NCI-H524 treated with DMSO at 0.1 percent for 48 hours (cell line): ENCODE measurements at regions not wholly inside any gene's neighbourhood (a gene's known extent, or its start where the extent isn't known, plus 50 kb on each side); places are given as distances from the start of the nearest gene placed in this dataset.

ENCODE experiments used
- DNase-seq: peaks from one replicate; lab custom pipeline; 2025; lab: John Stamatoyannopoulos, UW

DNA sequence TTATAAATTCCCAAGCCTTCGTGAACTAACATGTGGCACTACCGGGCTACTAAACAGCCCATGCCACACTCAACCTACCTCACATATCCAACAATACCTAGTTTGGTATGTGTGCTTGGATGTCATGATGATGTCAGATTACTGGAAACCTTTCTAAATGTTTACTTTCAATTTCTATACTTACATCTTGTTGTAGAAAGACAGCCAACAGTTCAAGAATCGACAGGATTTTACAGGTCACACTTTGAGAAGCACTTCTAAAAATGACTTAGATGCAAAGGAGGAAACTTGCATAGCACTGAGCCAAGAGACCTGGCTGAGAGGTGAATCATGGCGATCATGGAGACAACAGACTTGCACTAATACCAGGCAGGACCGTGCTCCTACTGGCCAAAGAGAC, 209.9 kb downstream of the COL4A1 start:
- no peak for DNase-seq

DNA sequence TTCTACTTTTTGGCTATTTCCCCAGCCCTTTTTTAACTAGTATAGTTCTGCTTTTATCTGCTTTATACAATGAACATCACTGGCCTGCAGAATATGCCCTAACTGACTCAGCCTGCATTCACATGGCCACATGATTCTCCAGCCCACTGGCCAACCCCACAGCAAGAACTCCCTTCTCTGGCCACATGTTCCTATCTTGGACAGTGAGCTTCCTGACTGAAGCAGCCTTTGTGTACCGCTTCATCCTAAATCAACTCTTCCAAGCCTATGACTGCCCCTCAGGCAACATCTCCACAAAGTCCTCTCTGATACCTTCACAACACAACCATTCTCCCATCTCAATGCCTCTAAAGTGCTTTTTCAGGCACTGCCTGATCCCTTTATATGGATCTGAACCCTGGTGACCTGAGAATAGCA, 214.1 kb downstream of the COL4A1 start:
- no peak for DNase-seq

- DNase-seq, result no peak
These were observed 217.1 kb downstream of the COL4A1 start for GRCh38 chr13:110089815-110090214.

GRCh38 chr13:110089100-110089499, 217.9 kb downstream of the COL4A1 start:
- no peak for DNase-seq

GRCh38 chr13:110073982-110074381, 233.0 kb downstream of the COL4A1 start:
- no peak for DNase-seq

DNA sequence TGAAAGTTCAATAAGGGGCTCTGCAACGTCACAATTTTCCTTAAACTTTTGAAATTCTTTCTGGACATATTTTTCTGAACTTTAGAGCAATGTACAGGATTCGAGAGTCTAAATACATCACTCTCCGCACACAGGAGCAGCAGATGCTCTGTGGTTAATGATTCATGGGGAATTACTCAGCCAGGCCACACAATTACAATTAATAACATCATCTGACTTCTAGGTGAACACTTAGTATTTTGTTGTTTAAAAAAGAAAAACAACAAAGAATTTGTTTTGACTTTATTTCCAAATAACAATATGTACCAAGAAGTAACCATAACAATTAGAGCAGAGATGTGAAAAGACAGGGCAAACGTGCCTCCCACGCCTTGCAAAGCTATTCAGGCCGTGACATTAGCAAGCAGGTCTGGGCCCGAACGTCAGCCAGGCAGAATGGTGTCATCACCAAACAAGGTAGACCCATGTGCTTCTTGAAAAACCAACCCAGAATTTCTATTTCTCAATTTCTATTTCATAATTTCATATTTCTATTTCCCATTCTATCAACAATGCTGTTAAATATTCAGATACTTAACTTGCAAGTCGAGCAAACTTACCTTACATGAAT, 236.3 kb downstream of the COL4A1 start:
- no peak for DNase-seq

- no peak for DNase-seq
These were observed 236.9 kb downstream of the COL4A1 start for GRCh38 chr13:110070046-110070445.

DNA sequence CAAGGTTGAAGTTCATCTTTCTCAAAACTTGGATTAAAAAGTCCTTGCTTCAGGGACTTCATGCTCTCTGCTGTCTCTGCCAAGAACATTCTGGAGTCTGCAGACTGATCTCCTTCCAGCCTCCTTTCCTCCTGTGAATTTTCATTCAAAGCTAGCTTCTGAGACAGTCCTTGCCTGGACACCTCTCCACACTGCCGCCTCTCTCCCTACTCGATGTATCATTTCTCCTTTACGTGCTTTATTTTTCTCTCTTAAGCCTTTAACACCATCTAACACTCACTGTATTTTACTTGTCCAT, 238.8 kb downstream of the COL4A1 start:
- DNase-seq, result no peak

GRCh38 chr13:110067355-110068175, 239.4 kb downstream of the COL4A1 start:
- no peak for DNase-seq

DNA sequence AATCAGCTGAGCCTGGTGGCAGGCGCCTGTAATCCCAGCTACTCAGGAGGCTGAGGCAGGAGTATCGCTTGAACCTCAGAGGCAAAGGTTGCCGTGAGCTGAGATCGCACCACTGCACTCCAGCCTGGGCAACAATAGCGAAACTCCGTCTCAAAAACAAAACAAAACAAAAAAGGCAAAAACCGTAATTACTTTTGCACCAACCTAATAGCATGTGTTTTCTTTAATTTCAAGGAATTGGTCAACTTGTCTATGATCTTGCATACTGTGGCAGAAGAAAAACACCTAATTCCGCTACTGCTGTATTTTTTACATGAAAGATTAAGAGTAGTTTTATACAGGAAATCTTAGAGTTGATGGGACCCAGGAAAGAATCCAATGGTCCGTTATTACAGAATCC, 241.2 kb downstream of the COL4A1 start:
- DNase-seq, result no peak

- no peak for DNase-seq
These were observed 243.2 kb downstream of the COL4A1 start for GRCh38 chr13:110063490-110064421.

- no peak for DNase-seq
These were observed 244.0 kb downstream of the COL4A1 start for GRCh38 chr13:110062777-110063442.

DNA sequence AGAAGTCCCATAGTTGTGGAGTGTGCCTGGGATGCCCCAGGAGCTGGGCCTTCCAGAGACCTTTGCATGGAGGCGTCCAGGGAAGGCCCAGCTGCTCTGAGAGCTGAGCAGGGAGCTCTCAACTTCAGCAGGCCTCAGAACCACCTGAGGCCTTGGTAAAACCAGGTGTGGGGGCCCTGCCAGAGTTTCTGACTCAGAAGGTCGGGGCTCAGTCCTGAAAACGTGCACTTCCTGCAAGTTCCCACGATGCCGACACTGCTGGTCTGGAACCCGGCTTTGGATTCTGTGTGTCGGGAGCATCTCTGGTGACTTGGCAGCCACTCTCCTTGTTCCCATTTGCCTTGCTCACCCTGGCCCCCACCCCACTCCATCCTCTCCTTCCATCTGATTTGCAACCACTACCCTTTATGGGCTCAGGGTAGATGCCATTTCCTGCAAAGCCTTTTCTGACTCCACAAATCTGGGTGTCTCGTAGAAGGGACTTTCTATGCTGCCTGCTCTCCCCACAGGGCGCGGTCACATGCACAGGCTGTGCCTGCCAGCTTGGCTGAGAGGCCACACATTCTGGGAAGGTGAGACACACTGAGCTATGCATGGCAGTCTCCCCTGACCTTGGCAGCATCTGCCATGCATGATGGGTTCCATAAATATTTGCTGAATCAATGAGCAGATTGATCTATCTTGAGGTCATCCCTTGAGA, 244.7 kb downstream of the COL4A1 start:
- DNase-seq, result no peak

DNA sequence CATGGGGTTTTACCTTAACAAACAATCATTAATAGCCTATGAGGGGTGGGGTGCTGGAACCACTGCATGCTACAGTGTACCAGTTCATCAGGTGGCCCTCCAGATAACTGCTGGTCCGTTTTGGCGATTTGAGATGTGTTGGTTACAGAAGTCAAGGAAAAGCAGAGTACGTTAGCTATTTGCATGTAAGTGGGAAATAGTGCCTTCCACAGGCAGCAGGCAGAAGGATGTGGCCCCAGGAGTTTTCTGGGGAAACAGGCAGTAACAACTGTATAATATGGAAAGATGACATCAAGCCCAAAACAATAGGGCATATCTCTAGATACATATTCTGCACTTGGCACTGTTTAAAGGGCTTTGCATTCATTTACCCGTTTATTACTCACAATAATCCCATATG, 245.7 kb downstream of the COL4A1 start:
- no peak for DNase-seq

DNA sequence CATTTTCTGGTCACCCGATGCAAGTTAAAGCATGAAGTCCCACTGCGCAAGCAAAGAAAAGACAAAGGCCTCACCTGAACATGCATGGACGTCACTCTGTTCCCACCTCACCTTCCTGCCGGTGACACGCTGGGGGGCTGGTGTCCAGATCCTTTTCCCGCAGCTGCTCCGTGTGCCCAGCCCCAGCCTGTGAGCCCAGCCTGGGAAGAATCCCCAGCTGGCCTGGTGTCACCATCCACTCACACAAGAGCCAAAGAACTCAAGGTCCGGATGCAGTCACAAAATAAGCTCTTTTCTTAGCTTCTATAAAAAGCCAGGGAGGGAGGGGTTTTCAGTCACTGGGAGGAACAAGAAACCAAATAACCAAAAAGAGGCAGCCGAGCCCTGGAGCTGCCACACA, 249.9 kb downstream of the COL4A1 start:
- no peak for DNase-seq

DNA sequence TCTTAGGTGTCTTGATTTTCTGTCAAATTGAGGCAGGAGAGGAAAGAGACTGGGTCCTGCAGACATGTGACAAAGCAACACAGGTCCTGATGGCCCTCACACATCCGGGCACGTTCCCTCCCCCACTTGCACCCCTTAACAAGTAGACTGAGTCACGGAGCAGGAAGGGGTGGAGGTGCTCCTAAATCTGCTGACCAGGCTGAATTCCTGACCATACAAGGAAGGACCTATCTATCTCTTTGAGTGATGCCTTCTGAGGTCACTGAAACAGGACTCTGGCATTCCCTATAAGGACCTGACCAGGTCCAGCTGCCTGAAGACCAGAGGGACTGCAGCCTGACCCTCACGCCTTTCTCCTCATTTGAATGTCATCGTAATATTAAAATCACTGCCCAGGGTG, 250.3 kb downstream of the COL4A1 start:
- DNase-seq, result no peak

GRCh38 chr13:110055089-110055488, 251.9 kb downstream of the COL4A1 start:
- DNase-seq, result no peak

- DNase-seq, result no peak
These were observed 252.9 kb downstream of the COL4A1 start for GRCh38 chr13:110054041-110054440.

DNA sequence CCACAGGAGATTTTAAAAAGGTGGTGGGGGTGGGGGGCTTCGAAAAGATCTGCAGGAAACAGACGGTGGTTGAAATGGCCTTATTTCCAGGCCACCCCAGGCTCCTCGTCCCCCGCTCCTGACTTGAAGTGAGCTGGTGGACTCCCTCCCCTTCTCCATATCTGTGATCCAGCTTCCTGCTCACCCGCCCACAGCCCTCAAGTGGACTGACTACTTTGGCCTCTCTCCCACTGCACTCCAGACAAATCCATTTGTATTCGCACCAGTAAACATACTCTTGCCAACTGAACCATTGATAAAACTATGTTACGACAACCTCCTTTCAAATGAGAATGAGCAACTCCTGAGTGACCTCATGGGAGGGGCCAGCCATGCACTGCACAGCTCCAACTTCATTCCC, 259.5 kb downstream of the COL4A1 start:
- DNase-seq, result no peak

DNA sequence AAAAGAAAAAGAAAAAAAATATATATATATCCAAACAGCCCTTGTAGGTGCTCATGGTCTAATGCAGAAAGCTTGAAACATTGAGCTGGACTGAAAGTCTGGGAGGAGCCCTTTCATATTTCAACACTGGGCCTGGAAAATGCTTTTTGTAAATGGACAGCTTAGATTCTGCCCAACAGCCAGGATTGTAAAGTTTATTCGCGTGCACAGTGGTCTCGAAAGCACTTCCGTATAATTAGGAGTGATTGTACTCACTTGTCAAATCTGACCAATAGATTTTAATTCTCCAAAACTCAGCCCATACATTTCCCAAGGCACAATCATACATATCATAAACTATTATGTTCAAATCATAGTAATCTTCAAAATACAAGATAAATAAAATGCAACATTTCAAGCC, 260.1 kb downstream of the COL4A1 start:
- no peak for DNase-seq

GRCh38 chr13:110045919-110046318, 259.5 kb upstream of the IRS2 start:
- DNase-seq, result no peak

GRCh38 chr13:110045202-110045601, 258.8 kb upstream of the IRS2 start:
- DNase-seq, result no peak
